Stimulated activated CD4-positive, alpha-beta T cell treated with anti-CD3 and anti-CD28 coated beads, Interleukin-2, amount 100 ng/mL, for 24 hours (primary cell): ENCODE measurements at regions not wholly inside any gene's neighbourhood (a gene's known extent, or its start where the extent isn't known, plus 50 kb on each side); places are given as distances from the start of the nearest gene placed in this dataset.

Source experiments
- DNase-seq, 2 donors: peaks; one replicate each; pipeline ENCODE4 v3.0.0-alpha.2; 2020

GRCh38 chr22:27022896-27023361 is 365.5 kb downstream of the MIAT start:
- no peak for DNase-seq

- DNase-seq, result no peak
These were observed 366.2 kb downstream of the MIAT start for GRCh38 chr22:27023591-27023990.

- no peak for DNase-seq
These were observed 367.6 kb downstream of the MIAT start for GRCh38 chr22:27024982-27025381.

GRCh38 chr22:27028093-27028492 is 370.7 kb downstream of the MIAT start:
- DNase-seq, result no peak

- no peak for DNase-seq
These were observed 372.3 kb downstream of the MIAT start for GRCh38 chr22:27029584-27030130.

GRCh38 chr22:27032091-27032761 is 374.8 kb downstream of the MIAT start:
- no peak for DNase-seq

GRCh38 chr22:27041745-27042310 is 384.4 kb downstream of the MIAT start:
- DNase-seq, result no peak

GRCh38 chr22:27043262-27043661 is 385.9 kb downstream of the MIAT start:
- DNase-seq, result no peak

GRCh38 chr22:27045103-27045947 is 387.9 kb downstream of the MIAT start:
- no peak for DNase-seq

GRCh38 chr22:27046086-27046485 is 388.7 kb downstream of the MIAT start:
- no peak for DNase-seq

- DNase-seq, result no peak
These were observed 389.2 kb downstream of the MIAT start for GRCh38 chr22:27046603-27047002.

- DNase-seq, result no peak
These were observed 393.4 kb downstream of the MIAT start for GRCh38 chr22:27050771-27051170.

GRCh38 chr22:27051407-27051806 is 394.0 kb downstream of the MIAT start:
- no peak for DNase-seq

GRCh38 chr22:27057717-27058116 is 400.3 kb downstream of the MIAT start:
- no peak for DNase-seq

GRCh38 chr22:27060190-27060589 is 402.8 kb downstream of the MIAT start:
- DNase-seq, result no peak

GRCh38 chr22:27062910-27063309 is 405.5 kb downstream of the MIAT start:
- DNase-seq, result no peak

- no peak for DNase-seq
These were observed 406.0 kb downstream of the MIAT start for GRCh38 chr22:27063406-27063805.

GRCh38 chr22:27063841-27064240 is 406.5 kb downstream of the MIAT start:
- DNase-seq, result no peak

- no peak for DNase-seq
These were observed 407.0 kb downstream of the MIAT start for GRCh38 chr22:27064386-27064785.

GRCh38 chr22:27065279-27065678 is 407.9 kb downstream of the MIAT start:
- DNase-seq, result no peak

- DNase-seq, result no peak
These were observed 409.5 kb downstream of the MIAT start for GRCh38 chr22:27066856-27067255.

- DNase-seq, result no peak
These were observed 410.7 kb downstream of the MIAT start for GRCh38 chr22:27068121-27068520.

GRCh38 chr22:27070594-27070993 is 413.2 kb downstream of the MIAT start:
- no peak for DNase-seq
